ENCODE measurements at regions not wholly inside any gene's neighbourhood (a gene's known extent, or its start where the extent isn't known, plus 50 kb on each side); places are given as distances from the start of the nearest gene placed in this dataset.
A peak's percentile ranks its signal among the peaks of the same experiment; 100 is the strongest.
"Not testable (repeated sequence)": the region's sequence is repeated elsewhere in the genome, so short reads cannot be mapped to it uniquely, and the experiment has no call there.

DNA sequence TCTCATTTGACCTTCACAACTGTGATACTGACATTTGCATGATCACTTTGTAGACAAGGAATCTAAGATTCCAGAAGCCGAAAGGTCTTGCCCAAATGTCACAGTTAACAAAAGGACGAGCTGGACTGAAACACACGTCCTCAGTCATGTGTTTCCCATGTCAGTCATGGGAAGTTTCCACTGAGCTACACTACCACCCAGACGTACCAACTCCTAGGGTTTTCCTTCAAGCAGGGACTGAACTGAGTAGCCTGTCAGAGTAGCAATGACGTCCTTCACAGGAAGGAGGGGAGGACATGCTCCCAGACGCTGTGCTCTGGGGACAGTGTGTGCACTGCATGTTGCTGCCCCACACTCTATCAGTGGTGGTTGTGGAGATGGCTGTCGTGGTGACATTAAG is 215.8 kb upstream of the SMLR1 start:
- no peak for DNase-seq

- DNase-seq, result no peak
These were observed 214.0 kb upstream of the SMLR1 start for GRCh38 chr6:130613176-130613575.

DNA sequence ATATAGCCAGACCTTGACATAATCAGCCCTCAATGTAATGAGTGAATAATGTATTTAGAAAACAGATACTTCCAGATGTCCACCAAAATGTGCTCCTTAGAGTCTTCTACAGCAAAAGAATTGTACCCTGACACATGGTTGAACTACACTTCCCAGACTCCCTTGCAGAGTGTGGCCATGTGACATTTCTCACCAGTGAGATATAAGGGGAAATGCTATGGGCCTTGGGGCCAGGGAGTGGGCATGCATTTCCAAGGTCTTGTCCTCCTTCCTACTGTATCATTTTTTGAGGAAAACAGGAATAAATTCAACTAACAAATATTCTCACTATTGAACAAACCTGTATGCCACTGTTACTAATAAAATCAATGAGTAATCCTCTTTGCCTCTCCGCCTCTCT is 211.4 kb upstream of the SMLR1 start:
- DNase-seq, result no peak

- DNase-seq, result no peak
These were observed 209.5 kb upstream of the SMLR1 start for GRCh38 chr6:130617658-130618057.

DNA sequence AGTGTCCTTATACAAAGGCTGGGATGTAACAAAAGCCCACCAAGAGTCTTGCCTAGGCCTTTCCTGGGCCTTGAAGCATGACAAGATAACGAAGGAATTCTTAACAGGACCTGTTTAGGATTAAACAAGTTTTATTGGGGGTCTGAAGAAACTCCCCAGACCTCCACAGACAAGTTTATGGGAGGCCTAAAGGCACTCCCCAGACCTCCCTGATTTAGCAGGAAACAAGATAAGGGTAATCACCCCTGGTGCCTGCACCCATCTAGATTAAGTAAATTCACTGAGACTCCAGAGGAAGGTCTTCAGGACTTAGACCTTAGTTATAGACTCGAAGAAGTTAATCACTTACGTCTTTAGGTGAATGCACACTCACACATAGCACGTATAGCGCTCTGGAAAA is 208.4 kb upstream of the SMLR1 start:
- not testable (repeated sequence) for DNase-seq

DNA sequence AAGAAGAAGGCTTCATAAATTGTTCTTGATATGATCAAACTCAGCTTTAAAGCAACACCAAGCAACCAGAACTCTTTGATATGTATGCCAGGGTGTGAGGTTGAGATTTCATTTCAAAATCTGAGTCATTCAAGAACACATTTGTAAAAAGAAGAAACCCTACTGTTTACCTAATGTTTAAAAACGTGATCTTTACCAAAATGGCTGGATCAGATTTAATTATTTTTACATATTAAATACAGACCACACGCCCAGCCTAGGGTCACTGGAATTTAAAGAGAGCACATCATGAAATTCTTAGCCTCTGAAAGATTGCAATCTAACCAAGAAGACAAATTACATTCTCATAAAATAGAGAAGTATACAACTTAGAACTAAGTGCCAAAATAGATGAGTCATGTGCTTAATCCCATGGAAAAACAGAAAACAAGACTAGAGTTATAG is 206.8 kb upstream of the SMLR1 start:
- peak; percentile 70 for DNase-seq

GRCh38 chr6:130622142-130622541 is 205.1 kb upstream of the SMLR1 start:
- DNase-seq, result peak; percentile 58

- DNase-seq, result peak; percentile 13
These were observed 203.2 kb upstream of the SMLR1 start for GRCh38 chr6:130624046-130624445.

GRCh38 chr6:130625825-130626527 is 201.2 kb upstream of the SMLR1 start:
- peak; percentile 81 for DNase-seq

- no peak for DNase-seq
These were observed 198.3 kb upstream of the SMLR1 start for GRCh38 chr6:130628862-130629261.

DNA sequence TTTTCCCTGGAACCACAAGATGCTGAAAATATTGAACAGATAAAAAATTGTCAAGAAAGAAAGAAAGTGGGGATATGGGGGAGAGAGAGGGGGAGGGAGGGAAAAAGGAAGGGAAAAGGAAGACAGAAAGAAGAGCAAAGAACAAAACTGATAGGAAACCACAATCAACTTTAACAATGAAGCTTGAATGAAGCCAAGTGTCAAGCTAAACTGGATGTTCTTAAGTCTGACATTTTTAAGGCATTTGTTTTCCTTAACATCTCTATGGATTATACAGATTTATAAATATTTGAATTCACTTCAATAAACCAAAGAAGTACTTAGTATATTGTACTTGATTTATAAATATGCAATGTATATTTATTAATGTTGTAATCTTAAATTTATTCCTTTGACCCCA is 197.6 kb upstream of the SMLR1 start:
- no peak for DNase-seq

GRCh38 chr6:130632277-130632676 is 194.9 kb upstream of the SMLR1 start:
- no peak for DNase-seq

- DNase-seq, result no peak
These were observed 194.3 kb upstream of the SMLR1 start for GRCh38 chr6:130632897-130633296.

GRCh38 chr6:130643361-130643760 is 183.8 kb upstream of the SMLR1 start:
- DNase-seq, result no peak

GRCh38 chr6:130644175-130644574 is 183.0 kb upstream of the SMLR1 start:
- no peak for DNase-seq

GRCh38 chr6:130644769-130645168 is 182.4 kb upstream of the SMLR1 start:
- DNase-seq, result not testable (repeated sequence)

DNA sequence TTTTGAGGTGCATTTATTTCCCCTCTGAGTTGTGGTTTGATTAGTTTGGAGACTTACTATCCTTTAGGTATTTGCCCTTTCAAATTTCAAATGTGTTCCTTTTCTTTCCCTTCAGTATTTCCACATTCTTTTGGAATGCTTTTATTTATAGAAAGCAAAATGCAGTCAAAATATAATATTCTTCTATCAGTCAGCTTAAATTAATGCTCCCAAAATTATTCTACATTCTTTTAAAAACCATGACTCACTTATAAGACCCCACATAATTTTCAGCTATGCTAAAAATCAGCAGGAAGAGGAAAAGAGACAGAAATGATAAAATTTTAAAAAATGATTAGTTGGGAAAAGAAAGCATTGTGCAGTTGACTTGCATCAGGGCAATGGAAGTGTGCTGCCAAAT is 180.0 kb upstream of the SMLR1 start:
- DNase-seq, result no peak

- peak; percentile 73 for DNase-seq
These were observed 171.6 kb upstream of the SMLR1 start for GRCh38 chr6:130655586-130655985.

GRCh38 chr6:130661077-130661476 is 166.1 kb upstream of the SMLR1 start:
- no peak for DNase-seq

DNA sequence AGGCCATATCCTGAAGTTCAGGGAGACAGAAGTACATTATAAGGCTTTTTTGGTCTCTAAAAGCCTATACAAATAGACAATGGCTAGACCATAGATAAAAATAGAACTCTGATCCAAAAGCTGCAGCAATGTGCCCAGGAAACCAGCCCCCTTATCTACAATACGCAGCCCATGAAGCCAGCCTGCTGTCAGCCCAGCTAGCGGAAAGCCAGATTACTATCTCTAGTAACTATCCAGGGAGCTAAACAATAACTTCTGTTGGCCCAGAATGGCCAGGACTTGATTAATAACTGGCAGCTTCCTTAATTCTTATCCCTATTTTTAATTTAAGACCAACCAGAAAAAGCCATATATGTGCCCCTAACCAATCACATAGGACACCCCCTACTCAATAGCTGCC is 160.4 kb upstream of the SMLR1 start:
- DNase-seq, result no peak

DNA sequence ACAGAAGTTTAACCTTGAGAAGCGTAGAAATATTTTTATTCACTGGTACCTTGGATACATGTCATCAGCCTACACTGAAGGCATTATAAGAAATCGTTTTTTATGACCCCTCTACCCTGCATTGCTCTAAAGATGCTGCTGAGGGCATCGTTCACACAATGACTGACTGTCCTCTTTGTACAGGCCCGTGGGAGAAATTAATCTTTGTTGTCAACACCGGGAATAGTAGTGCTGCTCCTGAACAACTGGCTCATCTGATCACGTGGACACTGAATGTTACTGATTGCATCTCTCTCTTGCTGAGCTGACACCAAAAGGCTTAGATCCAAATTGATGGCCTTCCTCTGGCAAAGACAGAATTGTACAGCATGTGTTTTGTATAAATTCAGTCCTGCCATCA is 157.1 kb upstream of the SMLR1 start:
- DNase-seq, result no peak

DNA sequence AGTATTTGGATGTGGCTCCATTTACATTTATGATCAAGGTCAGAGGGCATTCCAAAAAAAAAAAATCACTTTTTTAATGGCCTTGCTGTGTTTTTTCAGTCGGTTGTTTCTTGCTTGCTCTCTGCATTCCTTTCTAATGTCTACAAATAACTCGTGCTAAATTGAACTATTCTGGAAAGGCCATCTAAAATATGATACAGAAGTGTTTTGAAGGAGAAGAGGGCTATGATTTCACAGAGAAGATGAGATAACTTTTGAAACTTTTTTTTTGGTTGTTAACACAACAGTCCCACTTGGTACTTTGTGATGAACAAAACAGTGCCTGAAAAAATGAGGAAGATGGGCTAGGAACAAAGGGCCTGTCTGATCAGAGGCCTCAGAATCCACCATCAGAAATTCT is 156.1 kb upstream of the SMLR1 start:
- DNase-seq, result peak; percentile 19

GRCh38 chr6:130671577-130671976 is 155.6 kb upstream of the SMLR1 start:
- DNase-seq, result no peak

- DNase-seq, result no peak
These were observed 155.1 kb upstream of the SMLR1 start for GRCh38 chr6:130672153-130672552.

DNA sequence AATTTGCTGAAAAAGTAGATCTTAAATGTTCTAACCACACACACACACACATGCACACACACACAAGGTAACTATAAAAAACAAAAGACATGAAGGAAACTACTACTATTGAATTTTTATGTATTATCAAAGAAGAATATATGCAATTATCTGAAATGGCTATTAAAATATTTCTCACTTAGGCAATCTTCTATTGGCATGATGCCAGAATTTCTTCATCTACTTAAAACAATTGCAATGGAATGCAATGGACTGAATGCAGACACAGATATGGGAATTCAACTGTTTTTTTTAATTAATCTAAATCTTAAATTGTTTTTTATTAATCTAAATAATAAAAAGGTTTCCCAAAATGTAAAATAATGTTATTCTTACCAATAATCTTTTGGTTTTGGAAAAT is 152.6 kb upstream of the SMLR1 start:
- no peak for DNase-seq

All from EL (cell line).